HUES48 (cell line): ENCODE measurements at regions not wholly inside any gene's neighbourhood (a gene's known extent, or its start where the extent isn't known, plus 50 kb on each side); places are given as distances from the start of the nearest gene placed in this dataset.
"Not testable (repeated sequence)": the region's sequence is repeated elsewhere in the genome, so short reads cannot be mapped to it uniquely, and the experiment has no call there.

ENCODE experiments used
- H3K27ac ChIP-seq: one replicate; pipeline ENCODE4 v1.7.0; 2013; ENCODE audit warnings: low read depth, low read length, inconsistent platforms
- H3K27me3 ChIP-seq: 2 replicates; pipeline ENCODE4 v1.6.1; 2013; ENCODE audit warnings: mild to moderate bottlenecking, low read length; ENCODE audit not compliant: control insufficient read depth, insufficient read depth
- H3K36me3 ChIP-seq: 2 replicates; pipeline ENCODE4 v1.6.1; 2013; ENCODE audit warnings: low read length; ENCODE audit not compliant: control insufficient read depth, insufficient read depth
- H3K4me1 ChIP-seq: 2 replicates; pipeline ENCODE4 v1.6.1; 2013; ENCODE audit warnings: mild to moderate bottlenecking, low read length; ENCODE audit not compliant: control insufficient read depth, insufficient read depth
- H3K4me3 ChIP-seq: 2 replicates; pipeline ENCODE4 v1.5.1; 2013; ENCODE audit warnings: mild to moderate bottlenecking, low read depth, low read length
- H3K9ac ChIP-seq: 2 replicates; pipeline ENCODE4 v1.6.1; 2013; ENCODE audit warnings: mild to moderate bottlenecking, low read depth, low read length, moderate library complexity
- H3K9me3 ChIP-seq: 2 replicates; pipeline ENCODE4 v1.6.1; 2013; ENCODE audit warnings: low read length; ENCODE audit not compliant: control insufficient read depth, insufficient read depth

DNA sequence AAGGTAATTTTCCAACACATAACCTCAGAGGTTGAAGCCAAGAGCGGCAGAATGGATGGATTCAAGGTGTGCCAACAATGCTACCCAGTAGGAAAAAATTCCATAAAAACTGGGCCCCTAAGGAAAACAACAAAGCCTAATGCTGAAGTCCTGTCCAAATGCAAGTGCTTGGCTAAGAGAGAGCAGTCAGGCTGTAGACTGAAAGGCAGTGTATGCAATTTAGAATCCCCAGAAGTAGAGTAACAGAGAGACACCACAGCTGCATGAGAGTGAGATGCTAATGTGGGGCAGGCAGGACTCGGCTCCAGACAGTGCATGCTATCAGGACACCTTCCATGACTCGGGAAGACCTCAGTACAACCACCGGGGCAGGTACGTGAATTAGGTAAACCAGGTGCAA, 124.5 kb downstream of the ZFAND4 start:
- no peak overlapping the region for H3K4me3 ChIP-seq
- H3K36me3 ChIP-seq, result no peaks in the 10 kb centered on the region
- H3K27ac ChIP-seq, result no peak overlapping the region
- H3K4me1 ChIP-seq, result no peaks in the 10 kb centered on the region
- no peaks in the 10 kb centered on the region for H3K9me3 ChIP-seq
- H3K27me3 ChIP-seq, result no peaks in the 10 kb centered on the region
- no peak overlapping the region for H3K9ac ChIP-seq

DNA sequence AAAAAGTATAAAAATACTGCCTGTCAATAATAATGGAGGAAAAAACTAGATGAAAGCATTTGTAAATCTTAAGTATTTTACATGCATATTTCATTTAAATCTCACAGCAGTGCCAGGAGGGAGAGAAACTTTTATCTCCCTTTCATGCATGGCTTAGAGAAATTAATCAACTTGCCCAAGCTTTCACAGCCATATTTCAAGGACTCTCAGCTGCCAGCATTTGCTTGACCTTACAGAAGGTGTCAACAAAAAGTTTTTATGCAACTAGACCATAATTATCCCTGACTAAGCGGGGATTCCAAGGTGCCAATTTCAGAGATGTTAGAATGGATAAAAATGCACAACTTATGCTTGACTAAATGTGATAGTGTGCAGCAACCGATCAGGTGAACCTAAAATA, 125.4 kb downstream of the ZFAND4 start:
- Histone ChIP-seq H3K36me3 (no peaks in the 10 kb centered on the region), H3K27me3 (no peaks in the 10 kb centered on the region), H3K4me1 (no peaks in the 10 kb centered on the region), H3K27ac (no peak overlapping the region), H3K9me3 (no peaks in the 10 kb centered on the region), H3K4me3 (no peak overlapping the region), H3K9ac (no peak overlapping the region)

DNA sequence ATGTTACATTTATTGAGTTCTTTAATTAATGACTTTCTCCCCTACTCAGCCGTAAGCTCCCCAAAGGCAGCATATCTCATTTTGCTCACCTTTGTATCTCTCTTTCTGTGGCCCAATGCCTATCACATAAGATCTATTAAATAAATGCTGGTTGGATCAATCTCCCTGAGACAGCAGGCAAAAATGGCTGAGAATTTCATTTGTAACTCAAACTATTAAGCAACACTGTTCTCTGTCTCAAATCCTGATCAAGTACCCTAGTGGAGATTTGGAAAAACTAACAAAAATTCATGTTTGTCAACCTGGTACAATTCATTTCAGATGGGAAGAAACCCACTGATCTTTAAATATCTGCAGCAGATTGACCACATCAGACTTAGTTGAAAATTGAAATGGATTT, 127.4 kb downstream of the ZFAND4 start:
- Histone ChIP-seq H3K4me1 (no peaks in the 10 kb centered on the region), H3K4me3 (no peak overlapping the region), H3K27ac (no peak overlapping the region), H3K9me3 (no peaks in the 10 kb centered on the region), H3K9ac (no peak overlapping the region), H3K36me3 (no peaks in the 10 kb centered on the region), H3K27me3 (no peaks in the 10 kb centered on the region)

DNA sequence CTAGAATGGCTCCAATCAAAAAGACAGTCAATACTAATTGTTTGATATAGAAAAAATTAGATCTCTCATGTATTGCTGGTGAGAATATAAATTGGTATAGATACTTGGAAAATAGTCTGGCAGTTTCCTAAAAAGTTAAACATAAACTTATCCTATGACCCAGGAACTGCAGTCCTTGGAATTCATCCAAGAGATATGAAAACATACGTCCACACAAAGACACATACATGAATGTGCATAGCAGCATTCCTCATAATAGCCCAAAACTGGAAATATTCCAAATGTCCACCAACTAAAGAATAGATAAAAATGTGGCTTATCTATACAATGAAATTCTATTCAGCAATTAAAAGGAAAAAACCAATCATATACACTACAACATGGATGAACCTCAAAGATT, 128.4 kb downstream of the ZFAND4 start:
- Histone ChIP-seq H3K27me3 (no peaks in the 10 kb centered on the region), H3K27ac (no peak overlapping the region), H3K4me3 (no peak overlapping the region), H3K9ac (no peak overlapping the region), H3K4me1 (no peaks in the 10 kb centered on the region), H3K36me3 (no peaks in the 10 kb centered on the region), H3K9me3 (no peaks in the 10 kb centered on the region)

DNA sequence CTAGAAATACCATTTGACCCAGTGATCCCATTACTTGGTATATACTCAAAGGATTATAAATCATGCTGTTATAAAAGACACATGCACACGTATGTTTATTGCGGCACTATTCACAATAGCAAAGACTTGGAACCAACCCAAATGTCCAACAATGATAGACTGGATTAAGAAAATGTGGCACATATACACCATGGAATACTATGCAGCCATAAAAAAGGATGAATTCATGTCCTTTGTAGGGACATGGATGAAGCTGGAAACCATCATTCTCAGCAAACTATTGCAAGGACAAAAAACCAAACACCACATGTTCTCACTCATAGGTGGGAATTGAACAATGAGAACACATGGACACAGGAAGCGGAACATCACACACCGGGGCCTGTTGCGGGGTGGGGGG, 131.5 kb downstream of the ZFAND4 start:
- H3K9me3 ChIP-seq, H3K9ac ChIP-seq, H3K36me3 ChIP-seq, H3K4me1 ChIP-seq, H3K27me3 ChIP-seq, H3K27ac ChIP-seq, H3K4me3 ChIP-seq: not testable (repeated sequence)

DNA sequence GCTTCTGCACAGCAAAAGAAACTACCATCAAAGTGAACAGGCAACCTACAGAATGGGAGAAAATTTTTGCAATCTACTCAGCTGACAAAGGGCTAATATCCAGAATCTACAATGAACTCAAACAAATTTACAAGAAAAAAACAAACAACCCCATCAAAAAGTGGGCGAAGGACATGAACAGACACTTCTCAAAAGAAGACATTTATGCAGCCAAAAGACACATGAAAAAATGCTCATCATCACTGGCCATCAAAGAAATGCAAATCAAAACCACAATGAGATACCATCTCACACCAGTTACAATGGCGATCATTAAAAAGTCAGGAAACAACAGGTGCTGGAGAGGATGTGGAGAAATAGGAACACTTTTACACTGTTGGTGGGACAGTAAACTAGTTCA, 132.0 kb downstream of the ZFAND4 start:
- not testable (repeated sequence) for H3K9ac ChIP-seq, H3K36me3 ChIP-seq, H3K4me3 ChIP-seq, H3K27me3 ChIP-seq, H3K4me1 ChIP-seq, H3K27ac ChIP-seq, H3K9me3 ChIP-seq

DNA sequence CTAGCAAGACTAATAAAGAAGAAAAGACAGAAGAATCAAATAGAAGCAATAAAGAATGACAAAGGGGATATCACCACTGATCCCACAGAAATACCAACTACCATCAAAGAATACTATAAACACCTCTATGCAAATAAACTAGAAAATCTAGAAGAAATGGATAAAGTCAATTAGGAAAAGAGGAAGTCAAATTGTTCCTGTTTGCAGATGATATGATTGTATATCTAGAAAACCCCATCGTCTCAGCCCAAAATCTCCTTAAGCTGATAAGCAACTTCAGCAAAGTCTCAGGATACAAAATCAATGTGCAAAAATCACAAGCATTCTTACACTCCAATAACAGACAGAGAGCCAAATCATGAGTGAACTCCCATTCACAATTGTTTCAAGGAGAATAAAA, 133.0 kb downstream of the ZFAND4 start:
- not testable (repeated sequence) for H3K9me3 ChIP-seq, H3K4me3 ChIP-seq, H3K4me1 ChIP-seq, H3K27me3 ChIP-seq, H3K9ac ChIP-seq, H3K36me3 ChIP-seq, H3K27ac ChIP-seq

DNA sequence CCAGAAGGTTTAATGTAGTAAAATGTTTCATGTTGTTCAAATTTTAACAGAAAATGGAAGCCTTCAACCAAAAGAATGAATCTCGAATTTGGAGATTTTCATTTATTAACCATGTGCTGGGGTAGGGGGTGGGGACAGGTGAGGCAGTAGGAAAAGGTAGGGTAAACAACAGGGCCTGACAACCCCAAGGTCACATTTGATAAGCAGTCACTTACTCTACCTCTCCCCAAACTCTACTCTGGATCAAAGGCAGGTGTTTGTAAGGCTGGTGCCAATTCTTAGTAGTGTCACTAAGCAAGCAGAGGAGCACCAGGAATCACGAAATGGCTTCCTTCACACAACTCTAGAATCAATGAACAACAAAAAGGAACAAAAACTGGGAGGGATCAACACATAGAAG, 138.0 kb downstream of the ZFAND4 start:
- H3K27me3 ChIP-seq, result no peaks in the 10 kb centered on the region
- H3K4me1 ChIP-seq, result no peaks in the 10 kb centered on the region
- H3K9me3 ChIP-seq, result no peaks in the 10 kb centered on the region
- H3K27ac ChIP-seq, result no peak overlapping the region
- no peak overlapping the region for H3K4me3 ChIP-seq
- no peaks in the 10 kb centered on the region for H3K36me3 ChIP-seq
- no peak overlapping the region for H3K9ac ChIP-seq

DNA sequence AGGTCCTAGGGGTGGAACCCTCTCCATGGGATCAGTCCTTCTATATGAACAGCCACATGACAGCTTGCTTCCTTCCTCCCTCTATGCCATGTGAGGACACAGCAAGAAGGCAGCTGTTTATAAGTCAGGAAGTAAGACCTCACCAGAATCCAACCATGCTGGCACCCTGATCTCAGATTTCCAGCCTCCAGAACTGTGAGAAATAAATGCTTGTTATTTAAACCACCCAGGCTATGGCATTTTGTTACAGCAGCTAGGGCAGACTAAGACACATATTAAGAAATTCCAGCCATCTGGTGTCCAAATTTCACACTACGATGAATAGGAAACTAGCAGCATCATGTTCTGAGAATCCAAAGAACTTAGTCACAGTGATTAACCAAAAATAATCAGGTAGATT, 140.1 kb downstream of the ZFAND4 start:
- H3K4me1 ChIP-seq, result no peaks in the 10 kb centered on the region
- no peak overlapping the region for H3K9ac ChIP-seq
- H3K9me3 ChIP-seq, result no peaks in the 10 kb centered on the region
- no peaks in the 10 kb centered on the region for H3K27me3 ChIP-seq
- no peak overlapping the region for H3K27ac ChIP-seq
- H3K36me3 ChIP-seq, result no peaks in the 10 kb centered on the region
- no peak overlapping the region for H3K4me3 ChIP-seq

DNA sequence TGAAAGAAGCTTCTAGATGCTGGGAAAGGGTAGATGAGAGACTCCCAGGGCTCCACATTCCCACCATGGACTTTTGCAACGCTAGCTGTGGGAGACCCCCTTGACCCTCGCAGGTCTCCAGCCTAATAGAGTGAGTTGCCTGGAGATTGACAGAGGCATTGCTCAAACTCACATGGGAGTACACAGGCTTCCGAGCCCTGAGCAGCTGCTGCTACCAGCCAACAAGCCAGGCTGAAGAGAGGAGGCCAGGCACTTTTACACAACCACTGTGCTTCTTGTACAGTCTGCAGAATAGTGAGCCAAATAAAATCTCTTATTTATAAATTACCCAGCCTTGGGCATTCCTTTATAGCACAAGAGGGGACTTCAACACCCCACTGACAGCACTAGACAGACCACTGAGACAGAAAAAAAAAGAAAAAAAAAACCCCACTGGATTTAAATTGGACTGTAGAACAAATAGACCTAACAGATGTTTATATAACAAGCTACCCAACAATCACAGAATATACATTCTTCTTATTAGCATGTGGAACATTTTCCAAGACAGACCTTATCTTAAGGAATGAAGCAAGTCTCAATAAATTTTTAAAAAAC, 146.2 kb downstream of the ZFAND4 start:
- Histone ChIP-seq H3K27ac (no peak overlapping the region), H3K4me1 (no peaks in the 10 kb centered on the region), H3K27me3 (no peaks in the 10 kb centered on the region), H3K9ac (no peak overlapping the region), H3K9me3 (no peaks in the 10 kb centered on the region), H3K4me3 (no peak overlapping the region), H3K36me3 (no peaks in the 10 kb centered on the region)

DNA sequence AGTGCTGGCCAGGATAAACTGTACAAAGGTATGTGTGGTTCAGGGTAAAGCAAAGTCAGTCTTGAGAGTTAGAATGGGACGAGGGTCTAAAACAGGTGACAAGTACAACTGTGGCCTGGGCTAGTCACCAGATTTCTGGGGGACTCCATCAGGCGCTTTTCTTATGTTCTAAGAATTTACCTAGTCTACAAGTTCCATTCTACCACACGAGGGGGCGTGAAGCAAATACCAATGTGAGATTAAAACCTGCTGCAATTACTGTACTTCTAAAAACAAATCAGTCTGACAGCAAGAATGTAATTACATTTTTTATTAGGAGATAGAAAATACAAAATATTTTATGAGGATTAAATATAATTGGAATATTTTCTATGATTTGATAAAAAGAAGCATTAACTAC, 146.5 kb downstream of the ALOX5 start:
- 0 out of 2 replicates have a peak, but pooled peaks cover 1% of the 10 kb centered on the region for H3K4me1 ChIP-seq
- no peaks in the 10 kb centered on the region for H3K27me3 ChIP-seq
- no peaks in the 10 kb centered on the region for H3K36me3 ChIP-seq
- H3K4me3 ChIP-seq, result no peak overlapping the region
- H3K9me3 ChIP-seq, result no peaks in the 10 kb centered on the region
- no peak overlapping the region for H3K27ac ChIP-seq
- H3K9ac ChIP-seq, result no peak overlapping the region

DNA sequence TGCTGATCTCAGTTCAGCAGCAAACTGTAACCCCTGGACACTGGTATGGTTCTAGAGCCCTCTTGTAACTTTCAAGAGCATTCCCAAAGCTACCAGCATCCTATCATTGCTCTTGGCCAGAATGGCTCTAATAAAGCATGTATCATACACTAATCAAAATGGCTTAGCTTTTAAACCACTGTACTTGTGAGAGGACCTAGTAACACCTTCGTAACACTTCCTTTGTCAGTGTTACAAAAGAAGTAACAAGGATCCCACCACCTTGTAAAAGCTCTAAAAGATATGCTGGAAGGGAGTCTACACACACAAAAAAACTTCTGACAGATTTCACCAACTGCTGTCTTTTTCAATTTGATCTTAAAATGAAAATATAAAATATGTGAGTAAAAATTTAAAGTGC, 144.7 kb downstream of the ALOX5 start:
- H3K9ac ChIP-seq, result no peak overlapping the region
- no peaks in the 10 kb centered on the region for H3K27me3 ChIP-seq
- no peak overlapping the region for H3K4me3 ChIP-seq
- no peak overlapping the region for H3K27ac ChIP-seq
- H3K4me1 ChIP-seq, result peaks cover 12% of the 10 kb centered on the region; the same call in 1 of the 2 replicates
- H3K9me3 ChIP-seq, result no peaks in the 10 kb centered on the region
- H3K36me3 ChIP-seq, result no peaks in the 10 kb centered on the region
